CD1c-positive myeloid dendritic cell (primary cell): ENCODE measurements at regions not wholly inside any gene's neighbourhood (a gene's known extent, or its start where the extent isn't known, plus 50 kb on each side); places are given as distances from the start of the nearest gene placed in this dataset.
"Not testable (repeated sequence)": the region's sequence is repeated elsewhere in the genome, so short reads cannot be mapped to it uniquely, and the experiment has no call there.

ENCODE experiments used
- DNase-seq: peaks from one replicate; pipeline ENCODE4 v3.0.0-alpha.2; 2016; ENCODE audit errors: extremely low spot score

DNA sequence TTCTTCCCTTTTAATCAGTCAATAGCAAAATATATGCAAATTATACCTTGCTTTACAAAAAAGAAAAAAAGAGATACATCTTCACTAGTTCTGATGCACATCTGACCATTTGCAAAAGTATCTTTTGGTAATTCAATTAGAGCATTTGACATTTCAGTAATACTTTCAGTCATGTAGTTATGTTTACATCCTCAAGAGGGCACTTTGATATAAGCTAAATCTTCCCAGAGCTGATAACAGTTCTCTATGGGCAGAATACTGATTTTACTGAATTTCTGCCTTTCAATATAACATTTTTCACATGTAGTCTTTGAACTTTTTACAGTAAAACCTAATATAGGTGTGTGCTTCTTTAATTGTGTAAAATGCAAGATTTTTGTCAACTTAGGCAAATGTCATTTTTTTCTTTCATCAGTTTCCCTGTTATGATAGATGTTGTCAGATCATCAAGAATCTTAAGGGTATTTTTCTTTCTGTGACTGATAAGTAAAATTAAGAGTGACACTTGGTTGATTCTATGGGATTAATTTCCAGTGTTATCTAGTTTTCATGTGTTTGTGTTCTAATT lies 703.5 kb upstream of the SEMA3D start:
- DNase-seq = no peak

DNA sequence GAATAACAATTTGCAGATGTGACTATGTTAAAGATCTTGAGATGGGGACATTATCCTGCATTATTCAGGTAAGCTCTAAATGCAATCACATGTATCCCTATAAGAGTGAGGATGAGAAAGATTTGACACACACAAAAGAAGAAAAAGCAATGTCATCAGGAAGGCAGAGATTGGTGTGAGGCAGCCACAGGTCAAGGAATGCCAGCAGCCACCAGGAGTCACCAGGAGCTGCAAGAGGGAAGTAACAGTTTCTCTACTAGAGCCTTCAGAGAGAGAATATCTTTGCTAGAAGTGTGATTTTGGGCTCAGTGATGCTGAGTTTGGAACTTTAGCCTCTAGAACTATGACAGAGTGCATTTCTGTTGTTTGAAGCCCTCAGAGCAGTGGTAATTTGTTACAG lies 700.3 kb upstream of the SEMA3D start:
- DNase-seq = no peak

DNA sequence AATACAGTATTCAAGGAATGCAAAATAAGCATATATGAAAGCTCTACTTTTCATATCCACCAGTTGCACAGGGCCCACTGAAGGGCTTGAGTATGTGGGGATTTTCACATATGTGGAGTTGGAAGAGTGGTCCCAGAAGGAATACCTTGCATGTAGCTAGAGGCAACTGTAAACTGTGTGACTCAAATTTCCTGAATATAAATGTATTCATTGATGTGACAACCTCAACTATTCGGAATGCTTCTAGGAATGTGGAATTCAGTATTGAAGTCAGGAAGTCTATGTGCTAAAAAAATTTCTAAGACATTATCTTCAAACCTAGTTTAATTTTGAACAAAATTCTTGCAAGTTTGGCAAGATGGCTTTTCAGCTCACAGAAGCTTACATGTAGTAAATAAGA lies 695.5 kb upstream of the SEMA3D start:
- DNase-seq = no peak

DNA sequence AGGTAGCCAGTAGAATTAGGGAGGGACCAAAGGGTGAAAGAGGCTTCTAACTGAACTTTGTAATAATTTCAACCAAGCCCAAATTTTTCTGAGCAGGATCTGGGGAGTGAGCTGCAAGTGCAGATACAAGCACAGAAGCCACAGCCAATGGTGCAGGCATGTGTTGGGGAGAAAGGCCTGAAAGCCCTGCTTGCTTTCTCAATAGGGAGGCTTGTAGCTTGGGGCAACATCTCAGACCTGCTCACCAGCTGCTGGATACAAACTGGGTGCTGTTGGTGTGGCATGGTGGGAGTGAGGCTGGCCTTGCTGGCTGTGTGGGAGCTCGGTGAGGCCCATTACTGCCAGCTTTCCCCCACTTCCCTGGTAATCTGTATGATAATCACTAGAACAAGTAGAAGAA lies 688.5 kb upstream of the SEMA3D start:
- no peak for DNase-seq

DNA sequence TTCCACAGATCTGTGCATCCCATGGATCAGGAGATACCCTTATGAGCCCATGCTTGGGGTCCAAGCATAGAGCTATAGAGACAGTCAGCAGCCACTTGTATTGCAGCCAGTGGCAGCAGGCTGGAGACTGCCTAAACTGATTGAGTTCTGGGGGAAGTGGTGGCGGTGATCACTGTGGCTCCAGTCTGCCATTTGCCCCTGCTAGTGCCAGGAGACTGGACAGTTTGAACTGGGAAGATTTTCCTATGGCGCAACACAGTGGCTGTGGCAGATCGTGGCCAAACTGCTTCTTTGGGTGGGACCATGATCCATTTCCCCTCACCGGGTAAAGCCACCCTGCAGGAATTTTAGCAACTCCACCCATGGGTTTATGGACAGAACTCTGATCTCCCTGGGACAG lies 679.7 kb upstream of the SEMA3D start:
- no peak for DNase-seq

DNA sequence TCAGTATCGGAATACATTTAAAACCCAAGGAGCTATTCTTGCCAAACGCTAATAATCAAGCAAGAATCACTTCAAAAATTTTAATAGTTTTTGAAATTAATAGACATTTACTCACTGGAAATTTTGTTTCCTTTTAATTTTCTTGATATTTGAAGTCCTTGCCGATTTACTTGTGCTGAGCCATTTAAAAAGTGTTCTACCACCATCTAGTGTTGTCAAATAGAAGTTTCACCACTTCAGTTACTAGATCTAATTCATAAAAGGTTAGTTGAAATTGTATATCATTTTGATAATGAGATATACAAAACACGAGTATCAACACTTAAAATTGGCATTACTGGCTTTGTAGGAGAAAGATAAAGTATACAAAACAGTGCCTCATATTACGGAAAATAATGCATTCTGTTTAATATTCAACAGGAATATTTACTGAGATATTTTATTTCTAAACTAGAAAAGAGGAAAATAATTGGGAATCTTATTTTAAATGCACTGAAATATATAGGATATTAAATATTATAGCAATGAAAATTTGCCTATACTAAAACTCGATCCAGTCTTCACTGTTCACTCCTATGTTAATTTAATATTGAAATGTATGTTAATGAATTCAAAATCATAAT lies 664.8 kb upstream of the SEMA3D start:
- no peak for DNase-seq

DNA sequence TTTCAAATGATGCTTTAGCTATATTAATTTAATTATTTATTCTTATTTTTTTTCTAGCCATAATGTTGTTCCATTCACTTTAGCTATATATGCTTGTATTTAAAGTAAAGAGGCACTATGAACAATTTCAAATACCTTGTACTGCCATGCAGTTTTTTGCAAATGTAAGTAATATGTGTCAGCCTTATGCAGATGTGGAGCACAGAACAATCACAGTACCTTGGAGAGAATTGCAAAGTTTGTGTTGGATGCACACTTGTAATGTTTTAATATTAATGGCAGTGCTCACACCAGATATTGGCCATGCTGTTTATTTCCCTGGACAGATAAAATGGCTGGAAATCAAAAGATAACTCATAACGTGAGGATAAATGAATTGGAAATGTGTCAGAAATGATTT lies 663.5 kb upstream of the SEMA3D start:
- DNase-seq = no peak

DNA sequence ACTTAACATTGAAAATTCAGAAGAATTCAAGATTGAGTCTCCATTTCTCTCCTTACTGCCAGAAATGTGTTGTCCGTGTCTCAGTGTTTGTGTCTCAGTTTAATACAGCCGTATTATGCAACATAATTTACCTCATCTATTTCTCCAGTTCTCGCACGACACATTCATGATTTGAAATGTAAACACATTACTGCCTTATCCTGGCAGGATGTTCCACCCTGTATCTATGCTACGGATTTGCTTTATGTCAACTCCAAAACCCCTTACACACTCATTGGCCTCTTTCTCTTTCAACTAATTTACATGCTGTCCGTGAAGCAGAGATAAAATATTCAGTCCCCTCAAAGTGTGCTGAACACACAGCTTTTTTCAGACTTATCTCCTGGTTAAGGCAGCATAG lies 653.7 kb upstream of the SEMA3D start:
- DNase-seq = no peak

DNA sequence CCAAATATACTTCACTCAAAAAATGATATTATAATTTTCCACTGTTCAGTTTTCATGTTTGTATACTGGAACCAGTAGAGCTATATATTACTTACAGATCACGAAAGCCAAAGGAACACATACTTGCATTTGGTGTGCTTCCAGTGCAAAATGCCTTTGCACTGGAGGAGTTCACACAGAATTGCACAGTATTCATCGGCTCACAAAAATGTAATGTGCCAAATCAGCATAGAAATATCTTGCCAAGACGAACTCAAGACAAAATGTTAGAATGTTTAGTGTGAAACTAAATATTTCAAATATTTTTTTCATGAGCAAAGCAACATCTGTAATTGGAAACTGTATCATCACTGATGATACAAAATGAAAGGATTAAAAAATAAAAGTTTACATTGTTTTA lies 646.2 kb upstream of the SEMA3D start:
- DNase-seq = no peak

DNA sequence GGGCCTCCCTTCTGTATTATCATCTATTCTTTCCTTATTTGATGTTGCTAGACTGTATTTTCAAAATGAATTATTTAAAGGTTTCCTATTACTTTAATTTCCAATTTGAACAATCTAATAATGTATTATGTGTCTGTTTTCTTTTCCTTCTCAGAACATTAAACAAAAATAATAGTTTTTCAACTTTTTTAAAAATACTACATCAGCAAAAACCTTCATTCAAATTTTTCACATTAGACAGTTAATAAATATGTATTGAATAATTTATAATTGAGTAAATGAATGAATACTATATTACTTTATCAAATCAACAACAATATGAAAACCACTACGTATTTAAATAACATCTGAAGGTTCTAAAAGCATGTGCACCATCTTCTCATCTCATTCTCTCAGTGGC lies 644.1 kb upstream of the SEMA3D start:
- DNase-seq = no peak

DNA sequence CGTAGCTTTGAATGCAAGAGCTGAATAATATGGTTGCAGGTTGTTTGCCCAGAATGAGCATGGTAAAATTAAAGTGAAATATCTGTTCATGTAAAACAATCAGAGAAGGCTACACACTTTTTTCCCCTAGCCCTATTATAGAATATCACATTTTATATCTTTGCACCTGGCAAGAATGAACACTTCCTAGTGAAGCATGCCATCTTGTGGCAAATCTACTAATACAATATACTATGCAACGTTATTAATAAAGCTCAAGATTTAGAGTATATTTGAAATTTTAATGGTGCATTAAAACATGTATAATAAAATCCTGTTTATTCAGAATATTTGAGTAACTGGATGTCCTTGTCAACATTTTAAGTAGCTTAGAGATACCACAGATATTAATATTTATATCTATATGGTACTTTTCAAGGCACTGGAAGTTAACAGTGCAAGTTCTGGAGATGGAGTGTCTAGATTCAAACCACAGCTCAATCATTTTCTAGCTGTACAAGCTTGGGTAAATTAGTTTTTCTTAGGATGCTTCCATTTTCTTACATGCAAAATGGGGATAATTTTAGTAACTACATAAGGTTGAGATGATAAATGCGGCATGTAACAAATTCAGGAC lies 643.1 kb upstream of the SEMA3D start:
- no peak for DNase-seq

DNA sequence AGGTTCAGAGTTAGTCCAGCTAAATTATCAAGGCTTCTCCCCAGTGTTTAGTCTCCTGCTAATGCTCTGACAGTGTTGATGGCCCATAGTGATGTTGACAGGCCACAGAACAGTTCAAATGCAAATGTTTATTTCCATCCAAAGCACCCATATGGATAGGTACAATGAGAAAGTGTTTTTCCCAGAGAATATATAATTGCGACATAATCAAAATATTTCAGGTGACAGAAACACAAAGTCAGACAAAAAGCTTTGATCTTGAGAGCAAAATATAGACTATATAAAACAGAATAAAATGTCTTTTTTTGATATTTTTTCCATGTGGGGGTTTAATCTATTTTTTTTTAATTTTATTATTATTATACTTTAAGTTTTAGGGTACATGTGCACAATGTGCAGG lies 642.3 kb upstream of the SEMA3D start:
- no peak for DNase-seq

DNA sequence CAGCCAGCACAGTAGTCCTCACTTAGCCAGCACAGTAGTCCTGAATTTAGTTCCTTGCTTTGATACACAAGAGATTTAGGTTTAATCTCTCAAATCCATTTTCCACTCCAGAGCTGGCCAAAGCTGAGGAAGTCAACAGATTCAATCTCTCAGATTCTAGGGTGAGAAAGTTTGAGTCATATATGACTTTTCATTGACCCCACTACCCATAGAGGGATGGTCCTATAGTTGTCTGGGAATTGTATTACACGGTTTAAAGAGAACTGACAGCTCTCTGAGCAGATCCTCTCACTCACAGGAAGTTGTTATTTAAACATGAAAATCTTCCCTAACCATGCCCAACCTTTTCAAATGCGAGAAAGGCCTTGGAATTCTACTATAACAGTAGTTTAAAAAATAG lies 641.8 kb upstream of the SEMA3D start:
- no peak for DNase-seq

DNA sequence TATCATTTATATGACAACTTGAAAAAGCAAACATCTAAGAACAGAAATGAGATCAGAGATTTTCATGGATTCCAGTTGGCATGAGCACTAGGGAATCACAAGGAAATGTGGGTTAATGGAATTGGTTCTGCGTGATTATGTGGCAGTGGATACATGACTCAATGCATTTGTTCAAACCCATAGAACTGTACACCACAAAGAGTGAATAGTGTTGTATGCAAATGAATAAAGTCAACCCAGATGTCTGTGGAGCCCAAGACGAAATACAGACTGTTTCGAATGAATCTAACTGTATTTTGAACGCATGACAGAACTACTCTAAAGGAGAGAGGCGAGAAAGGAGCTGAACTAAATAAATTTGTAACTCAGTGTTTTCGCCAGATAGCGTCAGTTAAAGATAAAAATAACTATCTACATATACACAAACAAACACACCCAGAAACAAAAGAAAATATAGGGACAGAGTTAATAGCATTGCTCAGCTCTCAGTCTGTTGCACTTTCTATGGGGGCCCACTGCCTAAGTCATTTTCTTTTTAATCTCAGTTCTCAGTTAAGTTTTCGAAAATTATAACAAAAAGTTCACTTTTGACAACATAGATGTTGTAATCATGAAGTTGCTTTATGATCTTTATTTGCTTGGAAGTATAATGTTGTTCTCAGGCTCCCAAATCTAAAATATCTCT lies 636.7 kb upstream of the SEMA3D start:
- no peak for DNase-seq

DNA sequence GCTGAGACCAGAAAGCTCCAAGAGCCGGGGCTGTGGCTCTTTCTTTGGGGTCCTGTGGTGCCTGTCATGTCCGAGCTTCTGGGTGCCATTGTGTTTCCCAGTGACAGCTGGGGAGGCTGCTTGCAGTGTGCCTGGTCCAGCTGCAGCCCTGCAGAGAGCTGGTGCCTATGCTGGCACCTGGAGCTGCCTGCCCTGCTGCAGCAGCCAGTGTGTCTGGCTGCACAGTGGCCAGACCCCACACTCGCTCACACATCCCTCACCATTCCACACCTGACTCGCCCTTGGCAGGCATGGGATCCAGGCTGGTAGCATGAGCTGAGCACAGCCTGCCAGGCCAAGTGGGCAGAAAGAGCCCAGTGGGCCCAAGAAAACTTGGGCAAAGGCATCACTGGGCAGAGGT lies 635.1 kb upstream of the SEMA3D start:
- no peak for DNase-seq

DNA sequence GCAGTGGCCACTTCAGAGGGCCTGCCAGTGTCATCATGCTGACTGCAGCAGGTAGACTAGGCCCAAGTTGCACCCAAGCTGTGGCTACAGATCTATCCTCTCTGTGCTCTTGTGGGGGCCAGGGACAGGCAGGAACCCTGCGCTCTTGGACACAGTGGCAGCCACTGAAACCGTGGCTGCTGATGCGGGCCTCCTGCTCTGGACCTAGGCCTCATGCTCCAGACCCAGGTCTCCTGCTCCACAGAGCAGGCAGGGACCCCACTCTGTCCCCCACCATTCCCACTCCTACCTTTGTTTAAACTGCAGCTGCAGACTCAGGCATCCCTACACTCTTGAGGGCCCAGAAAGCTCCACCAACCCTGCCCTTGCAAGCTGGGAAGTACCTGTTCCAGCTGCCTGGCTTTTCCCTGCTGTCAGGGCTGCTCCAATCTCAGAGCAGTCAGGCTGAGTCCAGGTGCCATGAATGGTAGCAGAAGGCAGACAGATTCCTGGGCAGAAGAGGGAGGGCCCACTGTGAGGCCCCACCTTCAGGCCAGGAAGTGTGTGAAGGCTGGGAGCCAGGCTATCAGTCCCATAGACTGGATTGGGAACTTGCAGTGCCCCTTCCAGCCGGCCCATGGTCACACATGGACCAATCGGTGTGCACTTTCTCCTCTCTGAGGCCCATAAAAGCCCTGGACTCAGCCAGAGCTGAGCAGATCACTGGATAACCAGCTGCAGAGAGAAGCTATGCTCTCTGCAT lies 634.0 kb upstream of the SEMA3D start:
- DNase-seq = no peak

DNA sequence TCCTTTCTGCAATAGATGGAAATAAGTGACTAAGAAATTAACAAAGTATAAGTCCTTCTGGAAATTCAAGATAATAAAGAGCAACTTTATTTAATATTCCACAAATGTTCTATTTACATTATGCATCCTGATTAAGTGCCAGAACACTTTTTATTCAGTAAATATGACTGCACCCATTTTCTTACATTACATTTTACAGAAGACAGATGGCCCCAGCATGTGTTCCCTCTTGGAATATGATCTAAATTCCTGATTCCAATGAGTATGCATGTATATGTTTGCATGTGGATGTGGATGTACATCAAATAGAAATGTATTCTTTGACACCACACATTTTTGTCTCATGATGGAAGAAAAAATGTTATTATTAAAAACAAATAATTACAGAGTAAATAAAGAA lies 628.7 kb upstream of the SEMA3D start:
- DNase-seq = no peak

DNA sequence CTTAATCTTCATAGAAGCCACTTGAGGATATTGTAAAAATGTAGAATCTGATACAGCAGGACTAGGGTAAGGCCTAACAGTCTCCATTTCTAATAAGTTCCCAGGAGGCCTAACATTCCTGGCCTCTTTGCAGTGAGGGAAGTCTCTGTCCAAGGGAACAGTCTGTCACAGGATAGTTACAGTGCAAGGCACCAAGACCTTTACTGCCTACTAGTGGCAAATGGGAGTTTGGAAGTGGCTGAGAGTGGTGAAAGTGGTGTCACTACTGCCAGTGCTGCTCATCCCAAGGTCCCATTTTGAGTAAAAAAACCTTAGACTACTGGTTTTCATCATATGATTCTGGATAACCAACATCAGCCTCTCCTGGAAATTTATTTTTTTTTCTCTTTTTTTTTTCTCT lies 619.5 kb upstream of the SEMA3D start:
- no peak for DNase-seq

DNA sequence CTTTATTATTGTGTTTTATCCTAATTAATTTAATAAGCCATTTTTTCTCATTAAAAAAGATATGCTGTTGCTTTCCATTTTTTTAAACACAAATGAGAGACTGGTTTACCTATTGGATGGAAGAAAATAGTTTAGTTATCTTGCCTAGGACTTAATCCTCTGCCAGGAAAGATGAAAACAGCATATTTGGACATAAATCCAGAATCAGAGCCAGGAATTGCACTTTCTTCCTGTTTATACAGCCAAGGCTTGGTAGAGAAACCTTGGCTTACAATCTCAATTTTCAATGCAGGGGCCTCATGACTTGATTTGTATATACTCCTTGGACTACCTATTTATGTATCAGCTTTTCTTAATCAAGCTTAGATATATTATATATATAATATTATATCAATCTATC lies 618.8 kb upstream of the SEMA3D start:
- DNase-seq = no peak

DNA sequence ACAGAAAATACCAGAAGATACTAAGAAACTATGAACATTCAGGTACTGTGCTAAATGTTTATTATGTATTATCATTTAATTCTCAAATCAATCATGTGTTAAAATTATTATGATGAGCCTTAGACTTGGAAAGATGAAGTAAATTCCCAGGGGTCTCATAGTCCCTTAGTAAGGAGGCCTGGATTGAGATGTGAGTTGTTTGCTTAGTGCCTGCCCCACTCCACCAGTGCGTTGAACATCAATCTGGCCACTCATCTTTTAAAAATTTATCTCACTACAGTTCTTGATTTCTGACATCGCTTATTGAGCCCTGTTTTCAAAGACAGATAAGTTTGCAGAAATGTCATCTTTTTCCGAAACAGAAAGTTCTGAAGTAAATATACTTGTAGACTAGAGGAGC lies 618.4 kb upstream of the SEMA3D start:
- no peak for DNase-seq

DNA sequence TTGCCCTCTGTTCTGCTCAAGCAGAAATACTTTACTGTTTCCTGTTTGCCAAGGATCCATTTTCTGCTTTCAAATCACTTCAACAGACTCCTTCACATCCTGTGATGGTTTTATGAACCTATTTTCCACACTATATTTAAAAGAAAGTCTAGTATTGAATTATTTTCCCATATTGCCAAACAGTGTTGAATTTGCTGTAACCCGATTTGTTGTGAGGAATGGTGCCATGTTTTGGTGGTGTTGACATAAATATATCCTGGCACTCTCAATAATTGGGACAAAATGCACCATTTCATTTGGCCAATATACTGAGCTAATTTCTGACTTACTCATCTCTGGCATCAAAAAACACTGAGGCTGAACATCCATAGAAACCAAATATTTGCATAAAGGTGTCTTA lies 615.4 kb upstream of the SEMA3D start:
- no peak for DNase-seq

DNA sequence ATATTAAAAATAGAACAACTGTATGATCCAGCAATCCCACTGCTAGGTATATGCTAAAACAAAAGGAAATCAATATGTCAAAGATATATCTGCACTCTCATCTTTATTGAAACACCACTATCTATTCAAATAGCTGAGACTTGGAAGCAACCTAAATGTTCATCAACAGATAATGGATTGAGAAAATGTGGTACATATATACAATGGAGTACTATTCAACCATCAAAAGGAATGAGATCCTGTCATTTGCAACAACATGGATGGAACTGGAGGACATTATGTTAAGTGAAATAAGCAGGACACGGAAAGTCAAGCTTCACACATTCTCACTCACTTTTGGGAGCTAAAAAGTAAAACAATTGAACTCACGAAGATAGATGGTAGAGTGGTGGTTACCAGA lies 610.1 kb upstream of the SEMA3D start:
- no peak for DNase-seq

DNA sequence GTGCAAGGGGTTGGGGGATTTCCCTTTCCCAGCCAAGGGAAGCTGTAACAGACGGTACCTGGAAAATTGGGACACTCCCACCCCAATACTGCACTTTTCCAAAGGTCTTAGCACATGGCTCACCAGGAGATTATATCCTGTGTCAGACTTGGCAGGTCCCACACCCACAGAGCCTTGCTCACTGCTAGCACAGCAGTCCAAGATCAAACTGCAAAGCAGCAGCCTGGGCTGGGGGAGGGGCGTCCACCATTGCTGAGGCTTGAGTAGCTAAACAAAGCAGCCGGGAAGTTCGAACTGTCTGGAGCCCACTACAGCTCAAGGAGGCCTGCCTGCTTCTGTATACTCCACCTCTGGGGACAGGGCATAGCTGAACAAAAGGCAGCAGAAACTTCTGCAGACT lies 604.2 kb upstream of the SEMA3D start:
- not testable (repeated sequence) for DNase-seq
